GM12878 (cell line): ENCODE measurements at regions not wholly inside any gene's neighbourhood (a gene's known extent, or its start where the extent isn't known, plus 50 kb on each side); places are given as distances from the start of the nearest gene placed in this dataset.
"Not testable (repeated sequence)": the region's sequence is repeated elsewhere in the genome, so short reads cannot be mapped to it uniquely, and the experiment has no call there.

Experiments used
- POLR2AphosphoS2 ChIP-seq: IDR thresholded peaks from 2 replicates; pipeline ENCODE4 v1.6.1; 2011; ENCODE audit warnings: low read depth, mild to moderate bottlenecking, low read length, improper control_type of control experiment, moderate library complexity
- TF ChIP-seq, protein P1 (sequence below): IDR thresholded peaks from 2 replicates; pipeline ENCODE4 v1.6.1; 2011; ENCODE audit warnings: low read depth, low read length, improper control_type of control experiment, borderline replicate concordance

DNA sequence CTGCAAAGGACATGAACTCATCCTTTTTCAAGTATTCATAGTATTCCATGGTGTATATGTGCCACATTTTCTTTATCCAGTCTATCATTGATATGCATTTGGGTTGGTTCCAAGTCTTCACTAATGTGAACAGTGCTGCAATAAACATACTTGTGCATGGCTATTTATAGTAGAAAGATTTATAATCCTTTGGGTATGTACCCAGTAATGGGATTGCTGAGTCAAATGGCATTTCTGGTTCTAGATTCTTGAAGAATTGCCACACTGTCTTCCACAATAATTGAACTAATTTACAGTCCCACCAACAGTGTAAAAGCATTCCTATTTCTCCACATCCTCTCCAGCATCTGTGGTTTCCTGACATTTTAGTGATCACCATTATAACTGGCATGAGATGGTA lies 730.3 kb downstream of the NXPH1 start:
- TF ChIP-seq POLR2AphosphoS2: not testable (repeated sequence)
- TF ChIP-seq, protein P1, sequence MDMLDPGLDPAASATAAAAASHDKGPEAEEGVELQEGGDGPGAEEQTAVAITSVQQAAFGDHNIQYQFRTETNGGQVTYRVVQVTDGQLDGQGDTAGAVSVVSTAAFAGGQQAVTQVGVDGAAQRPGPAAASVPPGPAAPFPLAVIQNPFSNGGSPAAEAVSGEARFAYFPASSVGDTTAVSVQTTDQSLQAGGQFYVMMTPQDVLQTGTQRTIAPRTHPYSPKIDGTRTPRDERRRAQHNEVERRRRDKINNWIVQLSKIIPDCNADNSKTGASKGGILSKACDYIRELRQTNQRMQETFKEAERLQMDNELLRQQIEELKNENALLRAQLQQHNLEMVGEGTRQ: not testable (repeated sequence)
